GDM1 (cell line): ENCODE measurements at regions not wholly inside any gene's neighbourhood (a gene's known extent, or its start where the extent isn't known, plus 50 kb on each side); places are given as distances from the start of the nearest gene placed in this dataset.

Experiments used
- DNase-seq: peaks from one replicate; lab custom pipeline; 2025; lab: John Stamatoyannopoulos, UW

DNA sequence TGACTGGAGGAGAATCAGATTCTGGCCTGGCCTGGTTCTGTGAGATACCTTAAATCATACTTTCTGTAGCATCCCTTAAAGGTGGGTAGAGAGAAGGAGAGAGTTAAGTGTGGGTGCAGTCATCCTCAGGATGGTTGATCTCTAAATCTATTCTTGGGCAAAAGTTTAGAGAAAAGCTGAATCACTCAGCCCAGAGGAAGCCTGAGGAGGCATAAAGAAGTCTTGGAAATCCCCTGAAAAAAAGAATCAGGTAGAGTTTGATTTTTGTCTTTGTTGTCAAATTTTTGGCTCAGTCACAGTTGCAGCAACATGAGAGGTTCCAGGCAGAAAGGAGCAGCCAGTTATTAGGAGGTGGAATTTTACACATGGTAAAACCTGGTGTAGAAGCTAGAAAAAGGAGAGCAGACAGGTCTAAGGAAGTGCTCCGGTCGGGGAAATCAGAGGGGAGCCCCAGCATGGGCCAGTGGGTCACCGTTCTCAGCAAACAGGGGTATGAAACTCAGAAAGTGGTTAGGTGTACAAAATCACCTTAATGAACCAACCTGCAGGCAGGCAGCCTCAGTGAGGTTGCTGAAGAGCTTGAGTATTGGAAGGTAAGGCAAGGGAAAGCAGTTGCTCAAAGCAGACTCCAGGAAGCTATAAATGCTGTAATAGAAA, 116.2 kb upstream of the CNTLN start:
- no peak for DNase-seq

DNA sequence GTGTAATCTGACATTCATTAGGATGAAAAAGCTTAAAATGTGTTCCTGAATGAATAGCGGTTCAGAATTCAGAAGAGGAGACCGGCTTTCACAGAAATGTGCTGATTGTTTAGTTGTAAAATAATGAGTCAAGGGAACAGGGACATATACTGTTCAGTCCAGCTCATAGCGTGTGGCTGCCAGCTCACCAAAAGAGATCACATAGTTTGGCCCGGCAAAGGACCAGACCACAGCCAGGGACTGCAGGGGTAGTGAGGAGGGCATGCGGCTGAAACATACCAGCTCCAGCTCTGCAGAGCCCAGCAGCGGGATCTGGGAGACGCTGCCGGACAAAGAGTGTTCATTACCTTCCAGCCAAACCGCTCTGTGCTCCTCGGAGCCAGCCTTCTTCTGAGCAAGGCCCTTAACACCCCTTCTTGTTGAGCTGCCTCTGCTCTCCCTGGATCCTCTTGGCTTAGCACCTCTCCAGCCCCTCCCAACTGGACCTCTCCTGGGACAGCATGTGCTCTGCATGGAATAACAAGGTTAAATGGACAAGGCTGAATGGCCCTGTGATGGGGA, 116.8 kb upstream of the CNTLN start:
- DNase-seq: no peak

DNA sequence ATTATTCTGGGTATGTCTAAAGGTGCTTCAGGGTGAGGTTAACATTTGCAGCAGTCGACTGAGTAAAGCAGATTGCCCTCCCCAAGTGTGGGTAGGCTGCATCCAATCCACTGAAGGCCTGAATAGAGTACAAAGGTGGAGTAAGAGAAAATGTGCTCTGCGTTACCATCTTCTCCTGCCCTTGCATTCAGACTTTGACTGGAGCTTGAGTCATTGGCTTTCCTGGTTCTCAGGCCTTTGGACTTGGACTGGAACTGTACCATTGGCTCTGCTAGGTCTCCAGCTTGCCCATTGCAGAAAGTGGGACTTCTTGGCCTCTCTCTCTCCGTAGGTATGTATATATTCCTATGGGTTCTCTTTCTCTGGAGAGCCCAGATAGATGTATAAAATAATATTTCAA, 120.9 kb upstream of the CNTLN start:
- DNase-seq: no peak

DNA sequence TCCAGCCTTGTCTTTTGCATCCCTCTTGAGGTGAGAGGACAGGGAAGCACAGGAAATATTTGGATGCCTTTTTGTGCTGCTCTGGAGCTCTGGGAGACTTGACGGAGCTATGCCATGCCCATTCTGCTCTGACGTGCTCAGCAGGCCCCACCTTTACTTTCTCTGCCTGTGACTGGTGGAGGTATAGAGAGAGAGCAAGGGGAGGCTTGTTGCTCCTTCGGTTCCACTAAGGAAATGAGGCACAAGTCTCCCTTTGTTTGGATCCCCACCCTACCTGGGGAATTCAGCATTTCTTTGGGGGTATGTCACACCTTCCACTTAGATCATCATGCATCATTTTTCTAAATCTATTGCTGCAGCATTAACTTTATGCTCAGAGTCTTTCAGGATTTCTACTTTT, 121.8 kb upstream of the CNTLN start:
- DNase-seq: no peak

DNA sequence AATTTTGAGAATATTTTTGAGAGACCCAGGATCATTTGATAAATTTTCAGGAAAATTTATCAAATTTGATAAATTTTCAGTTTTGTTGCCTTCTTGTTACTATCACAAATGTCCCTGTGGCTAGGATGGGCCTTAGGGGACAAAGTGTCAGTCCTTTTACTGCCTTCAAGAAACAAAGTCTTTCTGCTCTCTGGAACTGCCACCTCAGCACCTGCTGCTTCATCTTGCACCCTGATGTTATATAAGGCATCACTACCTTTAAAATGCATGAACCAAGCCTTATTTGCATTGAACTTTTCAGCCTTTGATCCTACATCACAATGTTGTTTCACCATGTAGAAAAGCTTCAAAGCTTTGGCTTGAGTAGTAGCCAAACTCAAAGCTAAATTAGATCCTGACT, 123.0 kb upstream of the CNTLN start:
- no peak for DNase-seq

DNA sequence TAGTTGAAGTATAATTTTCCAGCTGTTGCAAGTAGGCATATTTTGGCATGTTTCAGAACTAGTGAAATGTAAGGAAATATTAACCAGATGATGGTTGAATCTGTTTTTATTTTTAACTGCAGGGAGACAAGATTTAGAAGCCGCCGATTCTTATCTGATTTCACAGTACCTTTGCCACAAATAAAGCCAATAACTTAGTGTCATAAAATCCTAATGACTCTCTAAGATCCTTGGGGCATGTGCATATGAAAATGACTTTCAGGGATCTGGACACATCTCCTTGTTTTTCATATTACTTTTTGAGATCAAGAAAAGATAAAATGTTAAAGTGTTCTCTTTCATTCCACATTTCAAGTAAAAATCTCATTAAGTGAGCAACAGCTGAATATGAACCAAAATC, 125.8 kb upstream of the CNTLN start:
- no peak for DNase-seq

DNA sequence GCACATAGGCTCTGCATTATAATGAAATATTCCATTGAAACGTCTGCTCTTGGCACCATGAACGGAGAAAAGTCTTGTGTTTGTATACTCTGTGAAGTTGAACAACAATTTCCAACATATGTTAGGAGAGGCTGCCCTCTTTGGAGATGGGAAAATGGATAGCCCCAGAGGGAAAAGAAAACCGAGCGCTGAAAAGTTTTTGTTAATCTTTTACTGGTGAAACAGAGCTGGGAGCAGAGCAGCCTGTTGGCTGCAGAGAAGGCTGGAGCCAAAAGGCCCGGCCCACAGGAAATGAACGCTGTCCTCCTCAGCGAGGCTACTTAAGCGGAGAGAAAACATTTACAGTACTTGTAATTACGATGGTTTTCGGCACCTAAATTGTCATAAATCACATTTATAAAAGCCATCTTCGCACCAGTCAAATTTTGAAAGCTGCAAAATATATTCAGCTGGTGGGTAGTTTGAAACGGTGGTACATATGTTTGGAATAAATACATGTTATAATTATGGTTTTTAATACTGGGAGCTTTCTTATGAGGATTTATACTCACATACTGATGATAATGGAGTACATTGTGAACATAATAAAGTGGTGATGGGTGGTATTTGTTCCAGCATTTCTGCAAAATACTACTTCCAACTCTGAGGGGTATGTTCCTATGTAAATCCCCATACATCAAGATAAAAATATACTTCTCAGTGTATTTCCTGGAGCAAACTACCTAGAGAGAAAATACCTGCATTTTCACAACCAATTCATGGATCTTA, 129.6 kb upstream of the CNTLN start:
- no peak for DNase-seq

DNA sequence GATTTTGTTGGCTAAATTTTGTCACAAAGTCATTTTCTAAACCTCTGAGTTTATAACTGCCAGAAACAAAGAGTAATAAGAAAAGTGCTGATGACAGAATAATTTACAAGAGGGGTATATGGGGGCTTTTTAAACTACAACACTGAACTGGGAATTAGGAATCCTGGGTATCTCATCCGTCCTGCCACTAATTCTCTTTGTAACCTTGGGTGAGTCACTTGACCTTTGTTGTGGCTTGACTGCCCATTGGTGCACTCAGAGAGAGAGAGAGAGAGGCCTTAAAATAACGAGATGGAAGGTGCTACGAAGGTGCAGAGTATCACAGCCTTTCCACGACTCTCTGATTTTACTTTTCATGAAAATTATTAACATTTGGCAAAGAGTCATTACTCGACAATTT, 130.3 kb upstream of the CNTLN start:
- no peak for DNase-seq

DNA sequence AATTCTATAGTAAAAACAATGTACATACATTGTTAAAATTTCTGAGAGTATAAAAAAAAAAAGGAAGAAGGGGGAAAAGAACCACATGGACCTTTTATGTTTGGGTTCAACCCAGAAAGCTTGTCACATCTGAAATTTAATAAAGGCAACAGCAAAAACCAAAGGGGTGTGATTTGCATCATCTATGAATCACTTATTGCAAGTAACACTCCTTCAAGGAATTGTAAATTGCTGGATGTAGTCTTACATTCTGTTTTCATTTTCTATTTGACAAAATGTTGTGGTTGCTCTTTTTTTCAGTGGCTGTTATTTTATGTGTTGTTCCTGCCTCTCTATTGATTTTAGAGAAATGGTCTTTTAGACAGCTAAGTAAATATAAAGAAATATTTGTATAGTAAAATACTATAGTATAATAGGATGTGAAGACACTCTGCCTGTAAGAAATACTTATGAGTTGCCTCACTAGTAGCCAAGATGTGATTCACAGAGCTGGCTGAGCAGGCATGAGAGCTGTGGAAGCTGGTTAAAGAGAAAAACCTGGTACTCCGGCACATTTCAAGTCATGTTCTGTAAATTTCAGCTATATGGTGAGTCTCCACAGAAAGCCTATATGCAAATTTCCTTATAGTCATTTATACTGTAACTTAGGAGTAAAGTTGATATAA, 131.1 kb upstream of the CNTLN start:
- no peak for DNase-seq

DNA sequence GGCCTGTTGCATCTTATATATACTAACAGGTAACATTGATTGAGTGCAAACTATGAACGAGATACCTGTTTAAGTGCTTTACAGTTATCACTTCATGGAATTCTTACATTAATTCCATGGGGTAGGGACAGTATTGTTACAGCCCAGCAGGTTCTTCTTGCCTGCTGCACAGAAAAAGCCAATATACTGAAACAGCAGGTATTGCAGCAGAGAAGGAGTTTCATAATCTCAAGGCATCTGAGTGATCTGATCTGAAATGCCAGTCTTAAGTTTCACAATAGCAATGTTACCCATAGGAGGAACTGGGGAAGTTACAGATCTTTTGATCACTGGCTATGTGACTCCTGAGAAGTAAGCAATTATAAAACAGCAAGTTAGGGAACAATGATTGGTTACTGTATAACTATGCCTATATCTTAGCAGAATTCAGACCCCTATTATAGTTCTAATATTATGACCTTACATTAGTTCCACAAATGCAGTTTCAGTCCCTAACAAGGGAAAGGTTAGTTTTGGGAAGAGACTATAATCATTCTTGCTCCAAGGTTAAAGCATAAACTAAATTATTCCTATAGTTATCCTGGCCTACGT, 126.5 kb upstream of the BNC2 start:
- DNase-seq: no peak

DNA sequence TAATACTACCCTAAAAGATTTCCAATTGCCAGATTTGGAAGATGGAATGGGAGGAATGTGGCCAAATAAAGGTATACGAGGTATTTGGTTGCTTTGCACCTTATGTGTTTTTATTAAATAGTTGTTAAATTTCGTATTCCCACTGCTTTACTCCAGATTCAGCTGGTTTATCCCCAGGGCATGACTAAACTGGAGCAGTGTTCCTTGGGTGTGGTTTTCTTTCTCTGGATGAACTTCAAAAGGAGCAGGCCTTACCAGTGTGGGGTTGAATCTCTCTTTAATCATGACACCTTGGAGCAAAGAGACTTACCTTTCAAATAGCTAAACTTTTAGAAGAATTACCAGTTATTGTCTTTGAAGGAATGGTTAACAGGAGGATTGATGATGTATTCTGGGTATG, 121.7 kb upstream of the BNC2 start:
- DNase-seq: no peak

DNA sequence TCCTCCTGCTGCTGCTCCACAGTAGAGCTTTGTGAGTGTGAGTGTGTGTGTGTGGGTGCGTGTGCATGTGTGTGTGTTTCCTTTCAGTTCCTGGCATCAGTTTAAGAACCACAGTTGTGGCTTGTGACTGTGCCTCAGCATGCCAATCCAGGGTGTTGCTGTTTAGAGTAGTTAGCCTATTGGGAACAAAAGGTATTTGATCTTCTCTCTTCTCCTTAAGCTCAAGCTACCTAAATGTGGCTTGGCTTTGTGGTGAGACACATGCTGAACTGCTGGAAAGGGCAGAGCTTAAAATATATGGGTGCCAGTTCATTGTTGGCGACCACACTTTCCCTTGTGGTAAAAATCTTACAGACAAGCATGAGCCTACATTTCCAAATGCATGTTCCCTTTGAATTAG, 116.6 kb upstream of the BNC2 start:
- DNase-seq: no peak

DNA sequence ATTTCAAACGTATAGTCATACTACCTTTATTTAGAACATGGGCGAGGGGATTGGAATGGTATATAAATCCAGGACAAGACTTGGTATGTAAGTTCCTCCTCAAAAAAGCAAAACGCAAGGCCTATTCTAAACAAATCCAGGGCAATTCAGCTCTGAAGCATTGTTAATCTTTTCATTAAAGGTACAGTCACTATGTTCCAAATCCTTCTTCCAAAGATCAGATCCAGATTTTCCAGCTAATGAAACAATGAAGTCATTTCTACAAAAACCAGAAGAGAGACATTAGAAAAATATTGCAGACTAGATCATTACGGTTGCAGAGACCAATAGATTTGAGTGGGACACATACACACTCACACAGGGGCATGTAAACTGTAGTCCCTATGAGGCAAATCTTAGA, 116.1 kb upstream of the BNC2 start:
- no peak for DNase-seq

DNA sequence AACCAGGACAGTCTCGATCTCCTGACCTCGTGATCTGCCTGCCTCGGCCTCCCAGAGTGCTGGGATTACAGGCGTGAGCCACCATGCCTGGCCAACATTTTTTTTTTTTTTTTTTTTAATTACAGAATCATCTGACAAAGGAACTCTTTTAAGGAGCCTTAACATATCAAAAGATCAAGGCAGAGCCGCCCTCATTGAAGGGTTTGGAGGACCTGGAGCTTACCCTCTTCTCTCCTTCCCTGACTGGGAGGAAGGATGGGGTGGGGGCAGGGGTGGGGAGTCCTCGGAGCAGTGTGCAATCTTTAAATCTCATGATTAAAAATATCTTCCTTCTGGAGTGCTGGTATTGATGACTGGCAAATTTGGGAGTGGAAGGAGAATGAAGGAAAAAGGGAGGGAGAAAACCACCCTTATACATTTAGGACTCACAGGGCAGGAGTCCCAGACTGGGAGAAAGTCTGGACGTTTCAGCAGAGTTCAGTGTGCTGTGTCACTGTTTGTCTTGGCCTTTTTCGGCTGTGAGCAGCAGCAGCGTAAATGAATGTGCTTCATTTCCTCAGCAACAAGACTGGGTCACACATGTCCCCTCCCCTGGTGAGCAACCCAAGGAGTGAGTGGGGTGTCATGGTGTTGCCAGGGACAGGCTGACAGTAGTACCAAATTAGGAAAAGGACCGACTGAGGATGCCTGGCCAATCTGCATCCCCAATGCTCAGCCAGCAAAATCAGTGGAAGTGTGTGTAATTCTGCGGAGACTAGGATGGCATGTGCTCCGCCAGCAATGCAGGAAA, 115.3 kb upstream of the BNC2 start:
- no peak for DNase-seq

DNA sequence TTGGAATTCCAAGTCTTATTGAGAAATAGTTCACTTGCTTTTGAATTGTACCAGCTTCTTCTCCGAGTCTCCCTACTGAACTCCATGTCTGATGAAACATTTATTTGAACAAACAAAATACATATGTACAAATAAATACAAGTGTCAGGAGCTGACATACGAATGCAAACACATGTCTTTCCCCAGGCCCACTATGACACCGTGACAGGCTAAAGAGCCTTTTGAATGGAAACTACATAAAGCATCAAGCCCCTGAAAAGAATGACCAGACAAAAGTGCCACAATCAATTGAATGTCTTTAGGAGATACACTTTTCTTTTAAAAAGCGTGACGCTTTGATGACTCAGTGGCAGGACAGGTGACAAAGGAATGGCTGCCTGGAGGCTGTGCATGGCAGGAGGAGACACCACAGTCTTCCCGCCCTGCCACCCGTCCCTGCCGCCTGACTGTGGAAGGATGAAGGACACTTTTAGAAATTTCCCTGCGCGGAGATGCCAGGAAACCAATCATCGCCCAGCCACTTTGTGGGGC, 112.4 kb upstream of the BNC2 start:
- no peak for DNase-seq

DNA sequence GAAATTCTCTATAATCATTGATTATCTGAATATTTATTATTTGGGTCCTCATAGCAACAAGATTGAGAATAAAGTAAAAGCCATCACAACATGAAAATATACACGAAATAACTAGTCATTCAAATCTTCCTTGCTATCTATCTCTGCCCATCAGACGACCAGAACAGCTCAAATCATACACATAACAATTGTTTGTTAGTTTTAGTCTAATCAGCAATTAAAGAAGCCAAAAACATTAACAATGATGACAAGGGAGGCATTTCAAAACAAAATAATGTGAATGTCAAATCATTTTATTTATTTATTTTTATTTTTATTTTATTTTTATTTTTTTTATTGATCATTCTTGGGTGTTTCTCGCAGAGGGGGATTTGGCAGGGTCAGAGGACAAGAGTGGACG, 106.0 kb upstream of the BNC2 start:
- no peak for DNase-seq

DNA sequence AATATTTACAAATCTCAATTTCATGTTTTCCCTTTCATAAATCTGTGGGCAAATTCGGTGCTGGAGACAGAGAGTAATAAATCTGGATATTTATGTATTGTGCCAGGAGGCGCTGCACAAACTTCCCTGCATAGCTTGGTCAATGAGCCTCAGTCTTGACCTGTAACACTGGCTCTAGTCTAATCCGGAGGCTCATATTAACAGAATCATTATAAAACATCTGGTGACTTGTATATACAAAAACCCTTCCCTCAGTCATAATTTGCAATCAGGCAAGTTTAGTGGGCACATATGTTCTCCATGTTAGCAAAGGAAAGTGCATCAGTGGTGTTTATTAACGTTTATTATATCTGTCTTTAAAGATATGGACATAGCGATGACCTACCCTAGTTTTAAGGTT, 104.0 kb upstream of the BNC2 start:
- no peak for DNase-seq

DNA sequence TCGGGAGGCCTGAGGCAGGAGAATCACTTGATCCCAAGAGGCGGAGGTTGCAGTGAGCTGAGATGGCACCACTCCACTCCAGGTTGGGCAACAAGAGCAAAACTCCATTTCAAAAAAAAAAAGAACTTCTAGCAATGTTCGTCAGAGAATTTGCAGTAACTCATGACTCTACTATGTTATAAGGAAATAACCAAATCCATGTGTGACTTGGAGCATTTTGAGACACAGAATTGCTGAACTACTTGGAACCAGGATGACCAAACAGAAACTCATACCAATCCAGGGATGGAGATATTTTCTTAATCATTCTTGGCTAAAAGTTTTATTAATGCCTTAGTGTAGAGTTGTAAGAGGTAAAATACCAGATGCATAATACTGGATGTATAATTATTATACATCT, 99.9 kb upstream of the BNC2 start:
- DNase-seq: no peak

DNA sequence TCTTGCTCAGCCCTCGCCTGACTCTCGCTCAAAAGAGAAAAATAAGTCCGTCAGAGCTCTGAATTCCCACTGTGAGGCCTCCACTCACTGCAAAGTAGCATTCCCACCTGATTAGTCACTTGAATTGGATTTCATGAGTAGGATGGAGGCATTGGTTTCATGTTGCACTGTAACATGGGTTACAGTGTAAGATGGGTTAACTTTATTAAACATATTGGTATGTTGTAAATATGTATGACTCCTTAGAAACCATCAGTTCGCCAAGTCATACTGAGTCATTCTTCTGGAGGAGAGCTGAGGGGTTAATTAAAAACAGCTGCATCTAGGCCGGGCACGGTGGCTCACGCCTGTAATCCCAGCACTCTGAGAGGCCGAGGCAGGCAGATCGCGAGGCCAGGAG, 93.8 kb upstream of the BNC2 start:
- DNase-seq: no peak

DNA sequence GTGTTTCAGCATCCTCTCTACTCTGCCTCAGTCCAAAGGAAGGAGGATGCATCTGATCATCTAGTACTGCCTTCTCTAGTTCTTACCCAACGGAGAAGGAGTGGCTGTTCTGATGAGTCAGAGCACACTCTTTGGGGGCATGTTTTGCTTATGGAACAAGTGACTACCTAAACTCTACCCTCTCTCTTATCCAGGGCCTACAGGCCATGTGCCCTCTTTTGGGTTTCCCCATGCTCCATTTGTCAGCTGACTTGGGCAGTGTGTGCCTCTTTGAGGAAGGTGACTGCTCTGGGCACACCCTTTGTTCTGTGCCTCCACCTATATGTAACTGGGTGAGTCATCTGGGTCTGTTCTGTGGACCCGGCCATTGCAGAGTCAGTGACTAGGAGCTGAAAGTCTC, 89.6 kb upstream of the BNC2 start:
- DNase-seq: no peak

DNA sequence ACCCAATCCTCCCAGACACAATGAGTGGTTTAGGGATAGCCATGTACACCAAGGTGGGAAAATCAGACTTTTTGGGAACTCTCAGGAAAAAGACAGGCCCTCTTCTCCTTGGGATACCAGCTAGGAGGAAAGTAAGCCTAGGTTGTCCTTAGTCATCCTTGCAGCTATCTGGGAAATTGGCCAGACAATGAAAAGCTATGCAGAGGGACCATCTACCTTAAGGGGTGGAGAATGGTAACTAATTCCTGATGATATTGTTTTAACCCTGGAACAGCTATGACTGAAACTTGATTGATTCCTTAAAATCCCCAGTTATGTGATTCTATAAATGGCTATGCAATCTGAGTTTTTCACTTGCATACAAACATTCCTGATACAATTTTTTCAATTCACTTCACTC, 88.9 kb upstream of the BNC2 start:
- no peak for DNase-seq

DNA sequence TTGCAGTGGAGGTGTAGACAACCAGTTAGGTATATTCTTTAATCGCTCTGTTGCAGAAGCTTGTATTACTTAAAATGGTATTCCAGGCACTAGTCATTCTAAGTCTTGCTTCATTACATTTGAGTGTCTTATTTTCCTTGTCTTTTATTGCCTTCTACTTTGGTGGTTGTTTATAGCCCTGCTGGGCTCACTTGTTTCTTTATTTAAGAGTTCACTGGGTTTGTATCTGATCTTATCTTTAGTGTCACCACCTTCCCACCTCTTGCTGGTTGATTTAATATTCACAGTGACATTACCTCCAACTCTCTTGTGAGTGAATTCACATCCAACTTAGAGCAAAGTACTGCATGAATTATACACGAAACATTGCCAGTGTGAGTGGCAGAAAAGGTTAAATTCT, 83.6 kb upstream of the BNC2 start:
- no peak for DNase-seq
